PFSK-1 (cell line): ENCODE measurements at regions not wholly inside any gene's neighbourhood (a gene's known extent, or its start where the extent isn't known, plus 50 kb on each side); places are given as distances from the start of the nearest gene placed in this dataset.

Source experiments
- POLR2AphosphoS5 ChIP-seq: IDR thresholded peaks from 2 replicates; pipeline ENCODE4 v1.6.1; 2012; ENCODE audit warnings: low read depth, mild to moderate bottlenecking, control low read depth, low read length, moderate library complexity
- SIN3A ChIP-seq: IDR thresholded peaks from 2 replicates; pipeline ENCODE4 v1.6.1; 2012; ENCODE audit warnings: mild to moderate bottlenecking, low read length, moderate library complexity, borderline replicate concordance; ENCODE audit not compliant: insufficient read depth
- TAF1 ChIP-seq: IDR thresholded peaks from 2 replicates; pipeline ENCODE4 v1.6.1; 2012; ENCODE audit warnings: low read length, control low read depth, borderline replicate concordance; ENCODE audit not compliant: insufficient read depth
- TF ChIP-seq, protein P1 (sequence below), 2 experiments: IDR thresholded peaks; 2 replicates each; pipeline versions ENCODE4 v1.6.1 to v1.8.0; 2011 to 2012; ENCODE audit warnings: low read depth in 2 of 2, low read length in 2 of 2, control low read depth in 1 of 2, inconsistent platforms in 1 of 2, mild to moderate bottlenecking in 1 of 2, moderate library complexity in 1 of 2; ENCODE audit not compliant: insufficient read depth in 1 of 2

DNA sequence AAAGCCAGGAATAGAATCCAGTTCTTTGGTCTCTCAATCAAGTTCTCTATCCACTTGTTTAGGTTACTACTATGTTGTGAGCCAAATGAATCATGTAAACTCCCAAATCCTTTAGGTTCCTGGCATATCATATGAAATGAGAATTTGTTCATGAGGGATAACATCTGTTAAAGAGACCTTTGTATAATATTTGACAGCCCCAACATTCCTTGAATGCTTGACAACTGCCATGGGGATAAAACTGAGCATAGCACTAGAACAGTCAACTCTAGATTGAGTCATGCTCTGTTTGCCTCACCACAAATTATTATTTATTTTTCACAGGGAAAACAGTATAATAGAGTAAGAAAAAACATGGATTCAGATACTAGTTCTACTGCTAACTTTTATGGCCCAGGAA lies 93.3 kb downstream of the NAA11 start:
- TF ChIP-seq, protein P1, sequence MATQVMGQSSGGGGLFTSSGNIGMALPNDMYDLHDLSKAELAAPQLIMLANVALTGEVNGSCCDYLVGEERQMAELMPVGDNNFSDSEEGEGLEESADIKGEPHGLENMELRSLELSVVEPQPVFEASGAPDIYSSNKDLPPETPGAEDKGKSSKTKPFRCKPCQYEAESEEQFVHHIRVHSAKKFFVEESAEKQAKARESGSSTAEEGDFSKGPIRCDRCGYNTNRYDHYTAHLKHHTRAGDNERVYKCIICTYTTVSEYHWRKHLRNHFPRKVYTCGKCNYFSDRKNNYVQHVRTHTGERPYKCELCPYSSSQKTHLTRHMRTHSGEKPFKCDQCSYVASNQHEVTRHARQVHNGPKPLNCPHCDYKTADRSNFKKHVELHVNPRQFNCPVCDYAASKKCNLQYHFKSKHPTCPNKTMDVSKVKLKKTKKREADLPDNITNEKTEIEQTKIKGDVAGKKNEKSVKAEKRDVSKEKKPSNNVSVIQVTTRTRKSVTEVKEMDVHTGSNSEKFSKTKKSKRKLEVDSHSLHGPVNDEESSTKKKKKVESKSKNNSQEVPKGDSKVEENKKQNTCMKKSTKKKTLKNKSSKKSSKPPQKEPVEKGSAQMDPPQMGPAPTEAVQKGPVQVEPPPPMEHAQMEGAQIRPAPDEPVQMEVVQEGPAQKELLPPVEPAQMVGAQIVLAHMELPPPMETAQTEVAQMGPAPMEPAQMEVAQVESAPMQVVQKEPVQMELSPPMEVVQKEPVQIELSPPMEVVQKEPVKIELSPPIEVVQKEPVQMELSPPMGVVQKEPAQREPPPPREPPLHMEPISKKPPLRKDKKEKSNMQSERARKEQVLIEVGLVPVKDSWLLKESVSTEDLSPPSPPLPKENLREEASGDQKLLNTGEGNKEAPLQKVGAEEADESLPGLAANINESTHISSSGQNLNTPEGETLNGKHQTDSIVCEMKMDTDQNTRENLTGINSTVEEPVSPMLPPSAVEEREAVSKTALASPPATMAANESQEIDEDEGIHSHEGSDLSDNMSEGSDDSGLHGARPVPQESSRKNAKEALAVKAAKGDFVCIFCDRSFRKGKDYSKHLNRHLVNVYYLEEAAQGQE (IDR thresholded peaks at IDR 0.05; ENCODE audit: insufficient read depth in 1 of 2, low read depth in 2 of 2, low read length in 2 of 2): no peak
- TF ChIP-seq TAF1 (no peak), SIN3A (no peak), POLR2AphosphoS5 (no peak)
